Fibroblast of lung (primary cell): ENCODE measurements at regions not wholly inside any gene's neighbourhood (a gene's known extent, or its start where the extent isn't known, plus 50 kb on each side); places are given as distances from the start of the nearest gene placed in this dataset.

Experiments used
- DNase-seq, 2 donors: peaks; one replicate each; pipeline versions ENCODE4 v3.0.0 to v3.0.0-alpha.2; 2010; ENCODE audit warnings: low read depth in 2 of 2
- H2AFZ ChIP-seq: 2 replicates; pipeline ENCODE4 v1.5.1; 2012; ENCODE audit warnings: low read length, control low read depth, inconsistent platforms
- H3K27ac ChIP-seq: 2 replicates; pipeline ENCODE4 v1.5.1; 2011; ENCODE audit warnings: low read length, control low read depth; ENCODE audit not compliant: insufficient read depth
- H3K27me3 ChIP-seq: 2 replicates; pipeline ENCODE4 v1.5.1; 2011; ENCODE audit warnings: mild to moderate bottlenecking, low read length; ENCODE audit not compliant: control insufficient read depth, insufficient read depth
- H3K36me3 ChIP-seq: 2 replicates; pipeline ENCODE4 v1.5.1; 2011; ENCODE audit warnings: low read length; ENCODE audit not compliant: control insufficient read depth, insufficient read depth
- H3K4me1 ChIP-seq: 2 replicates; pipeline ENCODE4 v1.5.1; 2011; ENCODE audit warnings: low read length; ENCODE audit not compliant: control insufficient read depth, insufficient read depth; ENCODE audit errors: extremely low read depth
- H3K4me2 ChIP-seq: 2 replicates; pipeline ENCODE4 v1.5.1; 2011; ENCODE audit warnings: low read length, control low read depth; ENCODE audit not compliant: insufficient read depth; ENCODE audit errors: extremely low read depth
- H3K4me3 ChIP-seq, 4 experiments: fragments of 200-600 bp in 1 of 4; sonication (generic) in 1 of 4; replicated peaks in 1 of 4; 2 replicates each; pipeline ENCODE4 v1.5.1; 2011 to 2016; ENCODE audit warnings: low read length in 4 of 4, low read depth in 3 of 4, mild to moderate bottlenecking in 3 of 4, control low read depth in 2 of 4, inconsistent platforms in 1 of 4, mixed read lengths in 1 of 4; ENCODE audit not compliant: insufficient read depth in 1 of 4; ENCODE audit errors: control extremely low read depth in 1 of 4
- H3K79me2 ChIP-seq: 2 replicates; pipeline ENCODE4 v1.5.1; 2012; ENCODE audit warnings: mild to moderate bottlenecking, low read length, inconsistent platforms; ENCODE audit not compliant: control insufficient read depth, insufficient read depth
- H3K9ac ChIP-seq: 2 replicates; pipeline ENCODE4 v1.5.1; 2011; ENCODE audit warnings: mild to moderate bottlenecking, low read length, control low read depth; ENCODE audit not compliant: insufficient read depth
- H3K9me3 ChIP-seq: 2 replicates; pipeline ENCODE4 v1.5.1; 2012; ENCODE audit warnings: low read depth, low read length; ENCODE audit not compliant: control insufficient read depth, insufficient read depth
- H4K20me1 ChIP-seq: 2 replicates; pipeline ENCODE4 v1.5.1; 2011; ENCODE audit warnings: low read length; ENCODE audit not compliant: control insufficient read depth, insufficient read depth; ENCODE audit errors: extremely low read depth
- CTCF ChIP-seq, 2 donors: IDR thresholded peaks in 1 of 2; conservative IDR thresholded peaks in 1 of 2; 1 replicate in 1 of 2; 2 replicates in 1 of 2; pipeline ENCODE4 v1.5.1; 2011 to 2012; ENCODE audit warnings: low read length in 2 of 2, control low read depth in 1 of 2, inconsistent platforms in 1 of 2, low read depth in 1 of 2, mild to moderate bottlenecking in 1 of 2
- EZH2 ChIP-seq: IDR thresholded peaks from 2 replicates; pipeline ENCODE4 v1.5.1; 2012; ENCODE audit warnings: low read length, control low read depth, mild to moderate bottlenecking; ENCODE audit errors: missing control alignments

- no peaks in the 10 kb centered on the region for H3K9me3 ChIP-seq
- H3K27ac ChIP-seq = no peak overlapping the region
- TF ChIP-seq CTCF (conservative IDR thresholded peaks at IDR 0.05 in 1 of 2, IDR thresholded peaks at IDR 0.05 in 1 of 2; ENCODE audit: low read depth in 1 of 2, low read length in 2 of 2) (no peak), EZH2 (no peak)
- no peak for DNase-seq
- H3K4me2 ChIP-seq = no peak overlapping the region
- no peaks in the 10 kb centered on the region for H3K4me1 ChIP-seq
- no peaks in the 10 kb centered on the region for H4K20me1 ChIP-seq
- H2AFZ ChIP-seq = no peak overlapping the region
- no peaks in the 10 kb centered on the region for H3K27me3 ChIP-seq
- no peaks in the 10 kb centered on the region for H3K79me2 ChIP-seq
- no peak overlapping the region for H3K9ac ChIP-seq
- no peaks in the 10 kb centered on the region for H3K36me3 ChIP-seq
- H3K4me3 ChIP-seq = no peak overlapping the region
Observed at GRCh38 chr3:147231111-147231510, 175.2 kb downstream of the ZIC4 start.

- H3K9ac ChIP-seq = no peak overlapping the region
- TF ChIP-seq EZH2 (no peak), CTCF (conservative IDR thresholded peaks at IDR 0.05 in 1 of 2, IDR thresholded peaks at IDR 0.05 in 1 of 2; ENCODE audit: low read depth in 1 of 2, low read length in 2 of 2) (no peak)
- H2AFZ ChIP-seq = no peak overlapping the region
- H3K36me3 ChIP-seq = no peaks in the 10 kb centered on the region
- no peak overlapping the region for H3K4me3 ChIP-seq
- H3K9me3 ChIP-seq = no peaks in the 10 kb centered on the region
- DNase-seq = peak in 1 of 2 donors; percentile 21
- H4K20me1 ChIP-seq = no peaks in the 10 kb centered on the region
- H3K79me2 ChIP-seq = no peaks in the 10 kb centered on the region
- H3K4me1 ChIP-seq = no peaks in the 10 kb centered on the region
- no peak overlapping the region for H3K4me2 ChIP-seq
- no peaks in the 10 kb centered on the region for H3K27me3 ChIP-seq
- H3K27ac ChIP-seq = no peak overlapping the region
Observed at GRCh38 chr3:147222291-147222690, 184.1 kb downstream of the ZIC4 start.

- Histone ChIP-seq H3K36me3 (no peaks in the 10 kb centered on the region), H4K20me1 (no peaks in the 10 kb centered on the region), H2AFZ (no peak overlapping the region), H3K9me3 (no peaks in the 10 kb centered on the region), H3K4me3 (no peak overlapping the region), H3K27me3 (no peaks in the 10 kb centered on the region), H3K79me2 (no peaks in the 10 kb centered on the region), H3K4me2 (no peak overlapping the region), H3K4me1 (no peaks in the 10 kb centered on the region), H3K27ac (no peak overlapping the region), H3K9ac (no peak overlapping the region)
- no peak for DNase-seq
- TF ChIP-seq EZH2 (no peak), CTCF (conservative IDR thresholded peaks at IDR 0.05 in 1 of 2, IDR thresholded peaks at IDR 0.05 in 1 of 2; ENCODE audit: low read depth in 1 of 2, low read length in 2 of 2) (no peak)
Observed at GRCh38 chr3:147218965-147219364, 187.4 kb downstream of the ZIC4 start.
